ENCODE measurements at regions not wholly inside any gene's neighbourhood (a gene's known extent, or its start where the extent isn't known, plus 50 kb on each side); places are given as distances from the start of the nearest gene placed in this dataset.
"Not testable (repeated sequence)": the region's sequence is repeated elsewhere in the genome, so short reads cannot be mapped to it uniquely, and the experiment has no call there.

DNA sequence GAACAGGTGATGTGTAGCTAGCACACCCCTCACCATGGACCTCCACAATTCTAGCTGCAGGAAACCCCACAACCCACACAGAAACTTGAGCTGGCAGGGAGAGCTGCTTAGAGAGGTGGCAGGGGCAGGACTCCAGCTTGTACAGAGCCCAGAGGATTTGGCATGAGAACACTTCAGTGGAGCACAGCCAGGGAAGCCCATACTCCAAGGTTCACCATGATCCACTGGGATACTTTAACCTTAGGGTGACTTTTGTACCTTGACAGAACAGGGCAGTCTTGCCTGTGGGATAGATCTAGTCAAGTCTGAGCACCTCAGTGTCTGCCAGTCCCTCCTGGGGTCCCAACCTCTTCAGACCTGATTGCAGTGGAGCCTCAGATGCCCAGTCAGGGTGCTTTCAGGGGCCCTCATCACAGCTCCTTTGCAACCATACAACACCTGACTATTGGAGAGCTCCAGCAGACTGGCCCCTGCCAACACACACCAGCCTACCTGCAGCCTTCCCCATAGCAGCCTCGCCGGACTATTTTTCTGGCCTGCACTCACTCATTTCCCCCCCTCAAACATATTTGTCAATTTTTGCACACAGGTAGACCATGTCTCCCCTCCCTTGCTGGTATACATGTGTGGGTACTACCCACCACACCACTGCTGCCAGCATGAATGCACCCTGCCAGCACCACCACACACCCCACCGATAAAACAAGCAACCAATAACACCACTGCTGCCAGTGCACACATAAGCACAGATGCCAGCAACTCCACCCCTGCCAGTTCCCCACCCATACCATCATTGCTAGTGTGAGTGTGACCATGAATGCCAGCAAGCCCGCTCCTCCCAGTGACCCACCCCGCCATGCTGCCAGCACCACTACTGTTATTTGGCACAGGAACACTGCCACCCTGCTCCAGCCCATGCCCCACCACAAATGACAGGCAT lies 56.0 kb upstream of the CDX4 start:
- DNase-seq, result no peak

DNA sequence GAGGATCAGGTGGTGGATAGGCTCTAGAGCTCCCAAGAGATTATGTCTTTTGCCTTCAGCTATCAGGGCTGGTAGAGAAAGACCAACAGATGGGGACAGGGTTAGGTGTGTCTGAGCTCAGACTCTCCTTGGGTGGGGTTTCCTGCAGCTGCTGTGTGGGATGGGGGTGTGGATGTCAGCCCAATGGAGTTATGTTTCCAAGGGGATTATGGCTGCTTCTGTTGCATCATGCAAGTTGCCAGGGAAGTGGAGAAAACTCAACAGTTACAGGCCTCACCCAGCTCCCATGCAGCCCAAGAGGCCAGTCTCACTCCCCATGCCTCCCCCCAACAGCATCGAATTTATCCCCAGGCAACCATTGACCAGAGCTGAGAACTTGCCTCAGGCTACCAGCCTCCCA lies 80.2 kb upstream of the CDX4 start:
- no peak for DNase-seq

DNA sequence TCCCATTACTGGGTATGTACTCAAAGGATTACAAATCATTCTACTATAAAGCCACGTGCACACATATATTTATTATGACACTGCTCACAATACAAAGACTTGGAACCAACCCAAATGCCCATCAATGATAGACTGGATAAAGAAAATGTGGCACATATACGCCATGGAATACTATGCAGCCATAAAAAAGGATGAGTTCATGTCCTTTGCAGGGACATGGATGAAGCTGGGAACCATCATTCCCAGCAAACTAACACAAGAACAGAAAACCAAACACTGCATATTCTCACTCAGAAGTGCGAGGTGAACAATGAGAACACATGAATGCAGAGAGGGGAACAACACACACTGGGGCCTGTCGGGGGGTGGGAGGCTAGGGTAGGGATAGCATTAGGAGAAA lies 89.6 kb upstream of the CDX4 start:
- not testable (repeated sequence) for DNase-seq

DNA sequence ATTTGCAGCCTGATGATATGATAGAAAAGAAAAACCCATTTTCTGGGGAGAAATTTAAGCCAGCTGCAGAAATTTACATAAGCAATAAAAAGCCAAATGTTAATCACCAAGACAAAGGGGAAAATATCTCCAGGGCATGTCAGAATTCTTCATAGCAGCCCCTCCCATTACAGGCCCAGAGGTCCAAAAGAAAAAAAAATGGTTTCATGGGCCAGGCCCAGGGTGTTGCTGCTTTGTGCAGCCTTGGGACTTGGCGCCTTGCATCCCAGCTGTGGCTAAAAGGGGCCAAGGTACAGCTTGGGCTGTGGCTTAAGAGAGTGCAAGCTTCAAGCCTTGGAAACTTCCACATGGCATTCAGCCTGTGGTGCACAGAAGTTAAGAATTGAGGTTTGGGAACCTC lies 97.9 kb upstream of the CDX4 start:
- DNase-seq, result no peak

DNA sequence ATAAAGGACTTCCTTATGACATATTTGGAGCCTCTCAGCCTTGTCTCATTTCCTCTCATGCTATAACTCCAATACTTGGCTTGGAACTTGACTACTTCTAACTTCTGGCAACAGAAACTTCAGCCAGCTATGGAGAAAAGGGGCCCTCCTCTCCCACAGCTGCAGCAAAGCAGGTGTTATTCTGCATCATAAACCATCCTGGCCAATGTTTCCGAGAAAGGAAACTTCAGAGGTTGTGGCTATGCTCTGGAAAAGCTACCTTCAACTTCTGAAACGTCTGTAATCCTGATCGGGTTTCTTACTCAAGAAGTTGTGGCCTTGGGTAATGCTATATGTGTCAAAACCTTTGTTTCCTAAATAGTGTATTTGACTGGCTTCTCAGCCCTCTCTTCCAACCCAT lies 109.5 kb upstream of the CDX4 start:
- DNase-seq, result no peak

DNA sequence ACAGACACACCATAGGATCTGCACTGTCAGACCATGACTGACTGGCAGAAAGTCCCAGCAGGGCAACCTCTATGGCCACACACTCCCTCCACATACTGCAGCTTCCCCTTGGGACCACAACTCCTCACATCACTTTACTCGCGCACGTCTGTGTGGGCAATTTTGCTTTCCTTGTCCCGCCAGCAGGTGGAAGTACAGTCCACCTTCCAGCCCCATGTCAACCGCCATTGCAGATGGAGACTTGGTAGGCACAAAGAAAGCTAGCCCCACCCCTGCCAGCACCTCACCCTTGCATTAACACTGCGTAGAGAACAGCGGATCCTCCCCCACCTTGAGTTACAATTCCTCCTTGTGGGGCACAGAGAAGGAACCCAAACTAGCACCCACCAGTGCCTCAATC lies 74.4 kb upstream of the NAP1L2 start:
- peak; percentile 1 for DNase-seq

DNA sequence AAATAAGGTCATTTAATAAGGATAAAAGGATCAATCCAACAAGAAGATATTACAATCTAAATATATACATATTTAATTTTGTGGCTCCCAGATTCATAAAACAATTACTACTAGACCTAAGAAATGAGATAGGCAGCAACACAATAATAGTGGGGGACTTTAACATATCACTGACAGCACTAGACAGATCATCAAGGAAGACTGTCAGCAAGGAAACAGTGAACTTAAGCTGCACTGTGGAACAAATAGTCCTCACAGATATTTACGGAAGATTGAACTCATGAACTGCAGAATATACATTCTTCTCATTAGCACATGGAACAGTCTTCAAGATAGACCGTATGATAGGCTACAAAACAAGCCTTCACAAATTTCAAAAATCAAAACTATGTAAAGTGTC lies 56.1 kb upstream of the NAP1L2 start:
- DNase-seq, result no peak

DNA sequence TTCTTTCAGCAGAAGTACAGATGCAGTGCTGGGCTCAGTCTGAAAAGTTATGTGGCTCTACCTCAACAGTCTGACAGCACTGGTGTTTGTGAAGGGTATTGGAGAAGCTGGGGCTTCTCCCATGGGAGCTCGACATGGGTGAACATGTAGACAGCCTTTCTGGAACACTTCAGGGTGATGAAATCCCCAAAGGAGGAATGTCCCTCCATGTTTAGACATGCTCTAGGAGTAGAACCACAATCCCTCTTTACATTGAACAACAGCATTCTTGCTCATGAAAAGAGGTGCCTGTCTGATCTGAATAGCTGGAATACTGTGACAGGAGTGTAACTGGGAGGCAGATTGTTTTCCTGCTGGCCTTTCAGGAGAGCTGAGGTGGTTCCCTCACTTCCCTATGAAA lies 53.8 kb upstream of the NAP1L2 start:
- DNase-seq, result no peak

DNA sequence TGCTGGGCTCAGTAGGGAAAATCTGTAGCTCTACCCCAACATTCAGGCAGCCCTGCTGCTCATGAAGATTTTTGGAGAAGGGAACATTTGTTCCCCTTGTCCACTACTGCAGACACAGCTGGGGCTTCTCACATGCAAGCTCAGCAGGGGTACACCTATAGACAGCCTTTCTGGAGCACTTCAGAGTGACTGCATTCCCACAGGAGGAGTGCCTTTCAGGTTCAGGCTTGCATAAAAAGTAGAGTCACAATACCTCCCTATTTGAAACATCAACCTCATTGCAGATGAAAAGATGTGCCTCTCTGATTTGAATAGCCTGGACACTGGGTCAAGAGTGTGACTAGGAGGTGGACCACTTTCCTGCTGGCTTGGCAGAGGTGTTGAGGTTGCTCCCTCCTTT lies 53.3 kb upstream of the NAP1L2 start:
- DNase-seq, result no peak

DNA sequence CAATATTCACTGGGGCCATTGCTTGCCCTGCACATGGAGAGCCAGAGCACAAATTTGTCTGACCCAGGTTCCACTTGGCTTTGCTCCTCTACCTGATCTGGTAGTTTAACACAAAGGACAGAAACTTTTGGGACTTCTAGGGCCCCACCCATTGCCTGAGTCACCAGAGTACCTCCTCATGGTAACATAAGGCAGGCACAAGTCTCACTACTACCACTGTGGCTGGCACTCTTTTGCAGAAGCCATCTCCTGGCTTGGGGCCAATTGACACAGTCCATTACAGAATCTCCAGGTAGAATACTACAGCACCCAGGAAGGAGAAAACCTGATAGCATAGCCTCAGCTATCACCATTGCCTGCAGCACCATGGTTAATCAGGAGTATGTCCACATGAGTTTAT lies 52.6 kb upstream of the NAP1L2 start:
- DNase-seq, result no peak

DNA sequence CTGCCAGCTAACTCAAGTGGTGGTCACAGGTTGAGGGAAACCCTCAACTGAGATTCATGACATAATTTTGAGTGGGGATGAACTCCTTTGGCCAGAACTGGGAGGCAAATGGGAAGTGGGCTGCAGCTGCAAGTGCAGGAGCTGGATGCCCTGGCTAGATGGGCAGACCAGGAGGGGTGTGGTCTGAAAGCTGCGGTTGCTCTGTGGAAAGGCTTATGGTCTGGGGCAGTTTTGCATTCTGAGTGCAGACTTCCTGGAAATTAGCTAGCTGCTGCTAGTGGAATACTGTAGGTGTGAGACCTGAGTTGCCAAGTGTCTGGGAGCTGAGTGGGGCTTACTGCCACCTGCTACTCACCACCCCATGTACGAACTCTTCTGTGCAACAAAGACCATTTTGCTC lies 52.1 kb upstream of the NAP1L2 start:
- peak; percentile 3 for DNase-seq

Measured in hematopoietic multipotent progenitor cell treated with erythropoietin and hydrocortisone succinate and interleukin-3 and kit ligand, for 4 days (in vitro differentiated cells).